ENCODE measurements at regions not wholly inside any gene's neighbourhood (a gene's known extent, or its start where the extent isn't known, plus 50 kb on each side); places are given as distances from the start of the nearest gene placed in this dataset.

- Histone ChIP-seq H3K4me1 (ENCODE audit: control insufficient read depth in 1 of 2, insufficient read depth in 2 of 2, low read length in 2 of 2) (no peaks in the 10 kb centered on the region), H2AFZ (ENCODE audit: low read depth, low read length, poor library complexity, severe bottlenecking) (no peak overlapping the region), H3K9ac (ENCODE audit: low read length) (no peak overlapping the region), H3K9me3 (ENCODE audit: control insufficient read depth in 1 of 2, insufficient read depth in 1 of 2, low read depth in 1 of 2, low read length in 2 of 2) (no peaks in the 10 kb centered on the region), H3K36me3 (ENCODE audit: control insufficient read depth in 1 of 2, insufficient read depth in 2 of 2, low read length in 2 of 2) (no peaks in the 10 kb centered on the region), H3K27ac (ENCODE audit: low read depth, low read length) (no peak overlapping the region), H3K27me3 (ENCODE audit: insufficient read depth, low read length) (no peaks in the 10 kb centered on the region), H3K4me2 (ENCODE audit: low read length) (no peak overlapping the region), H3K79me2 (ENCODE audit: insufficient read depth, low read length) (no peaks in the 10 kb centered on the region), H3K4me3 (replicated peaks in 1 of 2; ENCODE audit: low read depth in 1 of 2, low read length in 2 of 2) (no peak overlapping the region), H3K9me2 (ENCODE audit: insufficient read depth) (no peaks in the 10 kb centered on the region), H4K20me1 (ENCODE audit: insufficient read depth) (no peaks in the 10 kb centered on the region)
- no peak for TF ChIP-seq ZBTB33 (IDR thresholded peaks at IDR 0.05; ENCODE audit: extremely low read depth, insufficient replicate concordance, low read length)
- TF ChIP-seq POLR2A (IDR thresholded peaks at IDR 0.05; ENCODE audit: borderline replicate concordance, extremely low read depth, insufficient read depth, insufficient read length): no peak
- TF ChIP-seq ATF3 (IDR thresholded peaks at IDR 0.05): no peak
- no peak for TF ChIP-seq EZH2 (IDR thresholded peaks at IDR 0.05)
- no peak for TF ChIP-seq CEBPB (IDR thresholded peaks at IDR 0.05; ENCODE audit: low read depth)
- no peak for TF ChIP-seq SIN3A (IDR thresholded peaks at IDR 0.05; ENCODE audit: low read depth)
- TF ChIP-seq YY1 (IDR thresholded peaks at IDR 0.05; ENCODE audit: extremely low read depth, insufficient replicate concordance, low read depth, low read length): no peak
- no peak for TF ChIP-seq FOSL1 (IDR thresholded peaks at IDR 0.05; ENCODE audit: low read depth)
- no peak for TF ChIP-seq TCF7L2 (IDR thresholded peaks at IDR 0.05; ENCODE audit: borderline replicate concordance, extremely low read depth, insufficient read depth, insufficient read length)
- TF ChIP-seq, protein P1, sequence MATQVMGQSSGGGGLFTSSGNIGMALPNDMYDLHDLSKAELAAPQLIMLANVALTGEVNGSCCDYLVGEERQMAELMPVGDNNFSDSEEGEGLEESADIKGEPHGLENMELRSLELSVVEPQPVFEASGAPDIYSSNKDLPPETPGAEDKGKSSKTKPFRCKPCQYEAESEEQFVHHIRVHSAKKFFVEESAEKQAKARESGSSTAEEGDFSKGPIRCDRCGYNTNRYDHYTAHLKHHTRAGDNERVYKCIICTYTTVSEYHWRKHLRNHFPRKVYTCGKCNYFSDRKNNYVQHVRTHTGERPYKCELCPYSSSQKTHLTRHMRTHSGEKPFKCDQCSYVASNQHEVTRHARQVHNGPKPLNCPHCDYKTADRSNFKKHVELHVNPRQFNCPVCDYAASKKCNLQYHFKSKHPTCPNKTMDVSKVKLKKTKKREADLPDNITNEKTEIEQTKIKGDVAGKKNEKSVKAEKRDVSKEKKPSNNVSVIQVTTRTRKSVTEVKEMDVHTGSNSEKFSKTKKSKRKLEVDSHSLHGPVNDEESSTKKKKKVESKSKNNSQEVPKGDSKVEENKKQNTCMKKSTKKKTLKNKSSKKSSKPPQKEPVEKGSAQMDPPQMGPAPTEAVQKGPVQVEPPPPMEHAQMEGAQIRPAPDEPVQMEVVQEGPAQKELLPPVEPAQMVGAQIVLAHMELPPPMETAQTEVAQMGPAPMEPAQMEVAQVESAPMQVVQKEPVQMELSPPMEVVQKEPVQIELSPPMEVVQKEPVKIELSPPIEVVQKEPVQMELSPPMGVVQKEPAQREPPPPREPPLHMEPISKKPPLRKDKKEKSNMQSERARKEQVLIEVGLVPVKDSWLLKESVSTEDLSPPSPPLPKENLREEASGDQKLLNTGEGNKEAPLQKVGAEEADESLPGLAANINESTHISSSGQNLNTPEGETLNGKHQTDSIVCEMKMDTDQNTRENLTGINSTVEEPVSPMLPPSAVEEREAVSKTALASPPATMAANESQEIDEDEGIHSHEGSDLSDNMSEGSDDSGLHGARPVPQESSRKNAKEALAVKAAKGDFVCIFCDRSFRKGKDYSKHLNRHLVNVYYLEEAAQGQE (IDR thresholded peaks at IDR 0.05; ENCODE audit: low read depth): no peak
- no peak for TF ChIP-seq EZH2phosphoT487 (IDR thresholded peaks at IDR 0.05; ENCODE audit: borderline replicate concordance)
- no peak for TF ChIP-seq SP1 (IDR thresholded peaks at IDR 0.05; ENCODE audit: low read depth)
- TF ChIP-seq ELF1 (IDR thresholded peaks at IDR 0.05; ENCODE audit: borderline replicate concordance, low read depth): no peak
- TF ChIP-seq ZFX (IDR thresholded peaks at IDR 0.05): no peak
- TF ChIP-seq SRF (IDR thresholded peaks at IDR 0.05; ENCODE audit: low read depth): no peak
- no peak for TF ChIP-seq JUND (IDR thresholded peaks at IDR 0.05)
- intact Hi-C loops (cut with micrococcal nuclease): no loop called here
- ChIA-PET POLR2A (no interaction called here), CTCF (no interaction called here), RAD21 (ENCODE audit: low non-redundant PET in 1 of 2, low total read pairs in 2 of 2, uncharacterized antibody in 2 of 2, unreplicated experiment in 2 of 2) (no interaction called here)
- no peak for DNase-seq (ENCODE audit: low read depth, low spot score)
- ATAC-seq: no peak
- no TSS peak for BruUV-seq (replicated peaks)
Observed at GRCh38 chr6:163984124-163984936, 569.8 kb downstream of the QKI start.
